ENCODE measurements at regions not wholly inside any gene's neighbourhood (a gene's known extent, or its start where the extent isn't known, plus 50 kb on each side); places are given as distances from the start of the nearest gene placed in this dataset.
"Not testable (repeated sequence)": the region's sequence is repeated elsewhere in the genome, so short reads cannot be mapped to it uniquely, and the experiment has no call there.

DNA sequence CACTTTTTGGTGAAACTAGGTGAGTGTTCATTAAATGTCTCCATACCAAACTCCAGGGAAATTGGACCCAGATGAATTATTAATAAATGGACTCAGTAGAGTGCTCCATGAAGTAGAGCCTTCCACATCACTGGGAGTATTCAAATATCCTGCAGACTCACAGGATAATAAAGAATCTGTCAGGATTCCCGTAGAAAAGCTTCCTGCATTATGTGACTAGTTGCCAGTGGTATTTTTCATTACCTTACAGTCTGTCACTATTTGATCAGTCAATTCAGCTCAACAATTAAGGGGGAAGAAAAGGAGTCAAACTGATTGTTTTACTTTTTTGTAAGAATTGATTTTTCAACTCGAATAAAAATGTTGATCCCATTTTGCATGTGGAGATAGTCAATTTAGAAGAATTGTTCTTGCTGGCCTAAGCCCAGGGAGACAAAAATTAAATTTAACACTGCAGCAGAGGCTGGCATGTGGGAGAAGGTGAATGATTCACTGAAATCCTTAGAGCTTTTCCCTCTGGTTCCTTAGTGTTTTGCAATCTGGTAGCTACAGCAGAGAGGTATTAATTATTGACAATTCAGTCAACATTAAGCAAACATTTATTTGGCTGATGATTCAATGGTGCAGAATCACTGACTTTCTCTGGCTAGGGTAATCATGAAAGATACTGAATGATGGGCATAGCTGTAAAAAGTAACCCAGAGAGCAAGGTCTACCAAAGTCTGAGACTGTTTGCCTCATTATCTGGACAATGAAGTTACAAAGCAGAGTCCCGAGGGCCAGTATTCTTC is 442.4 kb downstream of the CD83 start:
- 24% methylated on average over 3 of the region's 3 CpGs for WGBS (ENCODE audit: low lambda C conversion rate)
- POLR2A ChIA-PET, result interaction anchor here (0.6 kb wide), 1 partner anchor 62 kb away, joined by 3 read pairs; no protein-coding TSS in a partner anchor
- Histone ChIP-seq H3K27me3 (ENCODE audit: insufficient read depth) (no peaks in the 10 kb centered on the region), H3K9me2 (no peaks in the 10 kb centered on the region), H3K79me2 (ENCODE audit: insufficient read depth) (no peaks in the 10 kb centered on the region), H3K4me1 (ENCODE audit: control insufficient read depth in 1 of 2, insufficient read depth in 2 of 2, low read depth in 1 of 2, low read length in 1 of 2) (no peaks in the 10 kb centered on the region), H3K36me3 (replicated peaks in 1 of 2; ENCODE audit: control insufficient read depth in 1 of 2, insufficient read depth in 2 of 2, low read length in 1 of 2) (no peaks in the 10 kb centered on the region), H3K27ac (ENCODE audit: low read depth in 2 of 2, low read length in 1 of 2) (no peak overlapping the region), H2AFZ (ENCODE audit: low read depth) (no peak overlapping the region), H3K9ac (no peak overlapping the region), H4K20me1 (ENCODE audit: insufficient read depth) (no peaks in the 10 kb centered on the region), H3K9me3 (no peaks in the 10 kb centered on the region), H3K4me2 (no peak overlapping the region), H3F3A (replicated peaks; ENCODE audit: insufficient read depth) (no peaks in the 10 kb centered on the region), H3K4me3 (ENCODE audit: low read depth in 2 of 2, low read length in 1 of 2) (no peak overlapping the region)
- CTCF ChIA-PET, result interaction anchor here (1.2 kb wide), 1 partner anchor 18 kb away, joined by 3 read pairs; no protein-coding TSS in a partner anchor
- TF ChIP-seq YY1 (IDR thresholded peaks at IDR 0.05; ENCODE audit: low read depth) (no peak), RCOR1 (IDR thresholded peaks at IDR 0.05; ENCODE audit: low read length) (no peak), FOXM1 (IDR thresholded peaks at IDR 0.05; ENCODE audit: low read depth) (no peak), FOSL2 (IDR thresholded peaks at IDR 0.05; ENCODE audit: borderline replicate concordance, low read depth) (no peak)
- TF ChIP-seq, protein P1, sequence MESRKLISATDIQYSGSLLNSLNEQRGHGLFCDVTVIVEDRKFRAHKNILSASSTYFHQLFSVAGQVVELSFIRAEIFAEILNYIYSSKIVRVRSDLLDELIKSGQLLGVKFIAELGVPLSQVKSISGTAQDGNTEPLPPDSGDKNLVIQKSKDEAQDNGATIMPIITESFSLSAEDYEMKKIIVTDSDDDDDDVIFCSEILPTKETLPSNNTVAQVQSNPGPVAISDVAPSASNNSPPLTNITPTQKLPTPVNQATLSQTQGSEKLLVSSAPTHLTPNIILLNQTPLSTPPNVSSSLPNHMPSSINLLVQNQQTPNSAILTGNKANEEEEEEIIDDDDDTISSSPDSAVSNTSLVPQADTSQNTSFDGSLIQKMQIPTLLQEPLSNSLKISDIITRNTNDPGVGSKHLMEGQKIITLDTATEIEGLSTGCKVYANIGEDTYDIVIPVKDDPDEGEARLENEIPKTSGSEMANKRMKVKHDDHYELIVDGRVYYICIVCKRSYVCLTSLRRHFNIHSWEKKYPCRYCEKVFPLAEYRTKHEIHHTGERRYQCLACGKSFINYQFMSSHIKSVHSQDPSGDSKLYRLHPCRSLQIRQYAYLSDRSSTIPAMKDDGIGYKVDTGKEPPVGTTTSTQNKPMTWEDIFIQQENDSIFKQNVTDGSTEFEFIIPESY (IDR thresholded peaks at IDR 0.05; ENCODE audit: borderline replicate concordance, low read depth), result no peak
- TF ChIP-seq, protein P2, sequence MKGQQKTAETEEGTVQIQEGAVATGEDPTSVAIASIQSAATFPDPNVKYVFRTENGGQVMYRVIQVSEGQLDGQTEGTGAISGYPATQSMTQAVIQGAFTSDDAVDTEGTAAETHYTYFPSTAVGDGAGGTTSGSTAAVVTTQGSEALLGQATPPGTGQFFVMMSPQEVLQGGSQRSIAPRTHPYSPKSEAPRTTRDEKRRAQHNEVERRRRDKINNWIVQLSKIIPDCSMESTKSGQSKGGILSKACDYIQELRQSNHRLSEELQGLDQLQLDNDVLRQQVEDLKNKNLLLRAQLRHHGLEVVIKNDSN (IDR thresholded peaks at IDR 0.05; ENCODE audit: borderline replicate concordance, low read depth), result no peak
- DNase-seq, result no peak

DNA sequence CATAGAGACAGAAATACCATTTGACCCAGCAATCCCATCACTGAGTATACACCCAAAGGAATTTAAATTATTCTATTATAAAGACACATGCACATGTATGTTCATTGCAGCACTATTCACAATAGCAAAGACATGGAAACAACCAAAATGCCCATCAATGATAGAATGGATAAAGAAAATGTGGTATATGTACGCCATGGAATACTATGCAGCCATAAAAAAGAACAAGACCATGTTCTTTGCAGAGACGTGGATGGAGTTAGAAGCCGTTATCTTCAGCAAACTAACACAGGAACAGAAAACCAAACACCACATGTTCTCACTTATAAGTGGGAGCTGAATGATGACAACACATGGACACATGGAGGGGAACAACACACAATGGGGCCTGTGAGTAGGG is 444.0 kb downstream of the CD83 start:
- H3K4me3 ChIP-seq (ENCODE audit: low read depth in 2 of 2, low read length in 1 of 2); H3F3A ChIP-seq (replicated peaks; ENCODE audit: insufficient read depth); POLR2A ChIA-PET; H3K4me1 ChIP-seq (ENCODE audit: control insufficient read depth in 1 of 2, insufficient read depth in 2 of 2, low read depth in 1 of 2, low read length in 1 of 2); H3K9ac ChIP-seq; H3K36me3 ChIP-seq (replicated peaks in 1 of 2; ENCODE audit: control insufficient read depth in 1 of 2, insufficient read depth in 2 of 2, low read length in 1 of 2); CTCF ChIA-PET; H3K4me2 ChIP-seq; H4K20me1 ChIP-seq (ENCODE audit: insufficient read depth); H3K27me3 ChIP-seq (ENCODE audit: insufficient read depth); H3K27ac ChIP-seq (ENCODE audit: low read depth in 2 of 2, low read length in 1 of 2); DNase-seq; H2AFZ ChIP-seq (ENCODE audit: low read depth); H3K79me2 ChIP-seq (ENCODE audit: insufficient read depth); H3K9me3 ChIP-seq; H3K9me2 ChIP-seq: not testable (repeated sequence)
- 11% methylated on average over 3 of the region's 3 CpGs for WGBS (ENCODE audit: low lambda C conversion rate)

DNA sequence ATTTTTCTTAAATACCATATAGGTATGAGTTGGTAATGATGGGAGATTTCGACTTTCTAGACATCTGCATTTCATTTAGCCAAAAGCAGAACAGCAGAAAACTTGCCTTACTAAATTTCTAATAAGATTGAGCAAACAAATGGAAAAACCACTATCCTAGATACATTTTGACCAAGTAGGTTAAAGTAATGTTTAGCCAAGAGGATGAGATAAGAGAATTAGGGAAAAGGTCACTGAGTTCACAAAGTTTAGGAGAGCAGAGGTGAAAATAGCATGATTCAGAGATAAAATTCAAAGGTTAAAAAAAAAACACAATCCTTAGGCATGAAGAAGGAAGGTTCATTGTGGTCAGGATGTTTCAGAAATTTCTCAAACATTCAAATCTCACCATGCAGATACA is 450.3 kb downstream of the CD83 start:
- Histone ChIP-seq H3K27ac (ENCODE audit: low read depth in 2 of 2, low read length in 1 of 2) (no peak overlapping the region), H3K9ac (no peak overlapping the region), H3K9me3 (no peaks in the 10 kb centered on the region), H3K79me2 (ENCODE audit: insufficient read depth) (no peaks in the 10 kb centered on the region), H3K4me3 (ENCODE audit: low read depth in 2 of 2, low read length in 1 of 2) (no peak overlapping the region), H3K27me3 (ENCODE audit: insufficient read depth) (no peaks in the 10 kb centered on the region), H3F3A (replicated peaks; ENCODE audit: insufficient read depth) (no peaks in the 10 kb centered on the region), H3K9me2 (no peaks in the 10 kb centered on the region), H2AFZ (ENCODE audit: low read depth) (no peak overlapping the region), H4K20me1 (ENCODE audit: insufficient read depth) (no peaks in the 10 kb centered on the region), H3K4me2 (no peak overlapping the region), H3K36me3 (replicated peaks in 1 of 2; ENCODE audit: control insufficient read depth in 1 of 2, insufficient read depth in 2 of 2, low read length in 1 of 2) (no peaks in the 10 kb centered on the region), H3K4me1 (ENCODE audit: control insufficient read depth in 1 of 2, insufficient read depth in 2 of 2, low read depth in 1 of 2, low read length in 1 of 2) (no peaks in the 10 kb centered on the region)
- CTCF ChIA-PET, result no interaction called here
- WGBS (ENCODE audit: low lambda C conversion rate), result 0% methylated on average over 1 of the region's 1 CpG
- DNase-seq, result no peak
- POLR2A ChIA-PET, result no interaction called here
- TF ChIP-seq, protein P2 (IDR thresholded peaks at IDR 0.05; ENCODE audit: borderline replicate concordance, low read depth), result no peak
- TF ChIP-seq, protein P3, sequence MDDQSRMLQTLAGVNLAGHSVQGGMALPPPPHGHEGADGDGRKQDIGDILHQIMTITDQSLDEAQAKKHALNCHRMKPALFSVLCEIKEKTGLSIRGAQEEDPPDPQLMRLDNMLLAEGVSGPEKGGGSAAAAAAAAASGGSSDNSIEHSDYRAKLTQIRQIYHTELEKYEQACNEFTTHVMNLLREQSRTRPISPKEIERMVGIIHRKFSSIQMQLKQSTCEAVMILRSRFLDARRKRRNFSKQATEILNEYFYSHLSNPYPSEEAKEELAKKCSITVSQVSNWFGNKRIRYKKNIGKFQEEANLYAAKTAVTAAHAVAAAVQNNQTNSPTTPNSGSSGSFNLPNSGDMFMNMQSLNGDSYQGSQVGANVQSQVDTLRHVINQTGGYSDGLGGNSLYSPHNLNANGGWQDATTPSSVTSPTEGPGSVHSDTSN (IDR thresholded peaks at IDR 0.05), result no peak
- TF ChIP-seq, protein P4, sequence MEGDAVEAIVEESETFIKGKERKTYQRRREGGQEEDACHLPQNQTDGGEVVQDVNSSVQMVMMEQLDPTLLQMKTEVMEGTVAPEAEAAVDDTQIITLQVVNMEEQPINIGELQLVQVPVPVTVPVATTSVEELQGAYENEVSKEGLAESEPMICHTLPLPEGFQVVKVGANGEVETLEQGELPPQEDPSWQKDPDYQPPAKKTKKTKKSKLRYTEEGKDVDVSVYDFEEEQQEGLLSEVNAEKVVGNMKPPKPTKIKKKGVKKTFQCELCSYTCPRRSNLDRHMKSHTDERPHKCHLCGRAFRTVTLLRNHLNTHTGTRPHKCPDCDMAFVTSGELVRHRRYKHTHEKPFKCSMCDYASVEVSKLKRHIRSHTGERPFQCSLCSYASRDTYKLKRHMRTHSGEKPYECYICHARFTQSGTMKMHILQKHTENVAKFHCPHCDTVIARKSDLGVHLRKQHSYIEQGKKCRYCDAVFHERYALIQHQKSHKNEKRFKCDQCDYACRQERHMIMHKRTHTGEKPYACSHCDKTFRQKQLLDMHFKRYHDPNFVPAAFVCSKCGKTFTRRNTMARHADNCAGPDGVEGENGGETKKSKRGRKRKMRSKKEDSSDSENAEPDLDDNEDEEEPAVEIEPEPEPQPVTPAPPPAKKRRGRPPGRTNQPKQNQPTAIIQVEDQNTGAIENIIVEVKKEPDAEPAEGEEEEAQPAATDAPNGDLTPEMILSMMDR (IDR thresholded peaks at IDR 0.05), result no peak
- TF ChIP-seq FOXM1 (IDR thresholded peaks at IDR 0.05; ENCODE audit: low read depth) (no peak), NRF1 (IDR thresholded peaks at IDR 0.05; ENCODE audit: low read depth, low read length) (no peak)
- TF ChIP-seq, protein P1 (IDR thresholded peaks at IDR 0.05; ENCODE audit: borderline replicate concordance, low read depth), result no peak

Data from SK-N-SH (cell line).